GM19467 (cell line): ENCODE measurements at regions not wholly inside any gene's neighbourhood (a gene's known extent, or its start where the extent isn't known, plus 50 kb on each side); places are given as distances from the start of the nearest gene placed in this dataset.
"Not testable (repeated sequence)": the region's sequence is repeated elsewhere in the genome, so short reads cannot be mapped to it uniquely, and the experiment has no call there.

Experiments used
- ATAC-seq: cut with Tn5 transposase; IDR thresholded peaks from one replicate; pipeline ENCODE4 v1.9.1; 2021; ENCODE audit warnings: mild to moderate bottlenecking, moderate library complexity; ENCODE audit not compliant: unreplicated experiment

GRCh38 chr2:57402096-57402495 lies 644.5 kb upstream of the VRK2 start:
- no peak for ATAC-seq

- ATAC-seq: no peak
Observed at GRCh38 chr2:57402755-57403154, 643.9 kb upstream of the VRK2 start.

GRCh38 chr2:57407772-57408201 lies 638.8 kb upstream of the VRK2 start:
- ATAC-seq: no peak

- no peak for ATAC-seq
Observed at GRCh38 chr2:57408587-57408986, 638.0 kb upstream of the VRK2 start.

- ATAC-seq: no peak
Observed at GRCh38 chr2:57417007-57417406, 629.6 kb upstream of the VRK2 start.

- ATAC-seq: not testable (repeated sequence)
Observed at GRCh38 chr2:57418859-57419346, 627.7 kb upstream of the VRK2 start.

GRCh38 chr2:57429831-57430230 lies 616.8 kb upstream of the VRK2 start:
- ATAC-seq: no peak

GRCh38 chr2:57432528-57432927 lies 614.1 kb upstream of the VRK2 start:
- ATAC-seq: no peak

GRCh38 chr2:57434441-57434840 lies 612.2 kb upstream of the VRK2 start:
- ATAC-seq: no peak

GRCh38 chr2:57434972-57435371 lies 611.6 kb upstream of the VRK2 start:
- ATAC-seq: no peak

- no peak for ATAC-seq
Observed at GRCh38 chr2:57437077-57437476, 609.5 kb upstream of the VRK2 start.

GRCh38 chr2:57440437-57440836 lies 606.2 kb upstream of the VRK2 start:
- no peak for ATAC-seq

GRCh38 chr2:57443086-57443485 lies 603.5 kb upstream of the VRK2 start:
- no peak for ATAC-seq

GRCh38 chr2:57443973-57444521 lies 602.6 kb upstream of the VRK2 start:
- ATAC-seq: no peak

- no peak for ATAC-seq
Observed at GRCh38 chr2:57444752-57445430, 601.7 kb upstream of the VRK2 start.

- ATAC-seq: no peak
Observed at GRCh38 chr2:57448816-57449215, 597.8 kb upstream of the VRK2 start.

GRCh38 chr2:57450170-57450569 lies 596.4 kb upstream of the VRK2 start:
- ATAC-seq: no peak

- no peak for ATAC-seq
Observed at GRCh38 chr2:57452634-57453033, 594.0 kb upstream of the VRK2 start.

GRCh38 chr2:57453945-57454344 lies 592.7 kb upstream of the VRK2 start:
- no peak for ATAC-seq

GRCh38 chr2:57460396-57461276 lies 586.0 kb upstream of the VRK2 start:
- ATAC-seq: no peak

- no peak for ATAC-seq
Observed at GRCh38 chr2:57461624-57462023, 585.0 kb upstream of the VRK2 start.

- ATAC-seq: no peak
Observed at GRCh38 chr2:57465067-57465466, 581.5 kb upstream of the VRK2 start.
